Astrocyte (in vitro differentiated cells and primary cell): ENCODE measurements at regions not wholly inside any gene's neighbourhood (a gene's known extent, or its start where the extent isn't known, plus 50 kb on each side); places are given as distances from the start of the nearest gene placed in this dataset.

ENCODE experiments used
- DNase-seq: peaks from one replicate; pipeline ENCODE4 v3.0.0-alpha.2; 2010; ENCODE audit warnings: low read depth
- FAIRE-seq: peaks from 2 replicates; lab custom pipeline; 2011; peaks lifted over from hg19 to GRCh38; lab: Jason Lieb, UNC
- H2AFZ ChIP-seq: 2 replicates; pipeline ENCODE4 v1.6.0; 2012; ENCODE audit warnings: low read depth, low read length, inconsistent platforms
- H3K27ac ChIP-seq: 2 replicates; pipeline ENCODE4 v1.5.1; 2011; ENCODE audit warnings: low read depth, low read length, inconsistent platforms
- H3K27me3 ChIP-seq: 2 replicates; pipeline ENCODE4 v1.6.0; 2011; ENCODE audit warnings: low read length, inconsistent platforms; ENCODE audit not compliant: insufficient read depth
- H3K36me3 ChIP-seq: 2 replicates; pipeline ENCODE4 v1.5.1; 2011; ENCODE audit warnings: low read length, inconsistent platforms; ENCODE audit not compliant: insufficient read depth
- H3K4me1 ChIP-seq: 2 replicates; pipeline ENCODE4 v1.5.1; 2011; ENCODE audit warnings: low read length, inconsistent platforms; ENCODE audit not compliant: insufficient read depth
- H3K4me2 ChIP-seq: 2 replicates; pipeline ENCODE4 v1.6.0; 2012; ENCODE audit warnings: low read length, inconsistent platforms
- H3K4me3 ChIP-seq: 2 replicates; pipeline ENCODE4 v1.5.1; 2011; ENCODE audit warnings: low read depth, mild to moderate bottlenecking, low read length, inconsistent platforms; ENCODE audit not compliant: insufficient read depth
- H3K79me2 ChIP-seq: 2 replicates; pipeline ENCODE4 v1.6.0; 2012; ENCODE audit warnings: mild to moderate bottlenecking, low read length, inconsistent platforms; ENCODE audit not compliant: insufficient read depth
- H3K9ac ChIP-seq: 2 replicates; pipeline ENCODE4 v1.6.0; 2012; ENCODE audit warnings: mild to moderate bottlenecking, low read length, inconsistent platforms
- H3K9me3 ChIP-seq: 2 replicates; pipeline ENCODE4 v1.5.1; 2012; ENCODE audit warnings: low read depth, mild to moderate bottlenecking, low read length, inconsistent platforms; ENCODE audit not compliant: insufficient read depth
- H4K20me1 ChIP-seq: 2 replicates; pipeline ENCODE4 v1.6.0; 2012; ENCODE audit warnings: low read length, inconsistent platforms; ENCODE audit not compliant: insufficient read depth
- H3K27ac Mint-ChIP-seq: one replicate; pipeline ENCODE4 v1.8.0; 2021; ENCODE audit warnings: mild to moderate bottlenecking, mixed read lengths; ENCODE audit not compliant: unreplicated experiment
- H3K27me3 Mint-ChIP-seq: one replicate; pipeline ENCODE4 v1.8.0; 2021; ENCODE audit warnings: low read depth, mixed read lengths; ENCODE audit not compliant: unreplicated experiment
- H3K36me3 Mint-ChIP-seq: one replicate; pipeline ENCODE4 v1.8.0; 2021; ENCODE audit warnings: low read depth, mixed read lengths; ENCODE audit not compliant: unreplicated experiment
- H3K4me1 Mint-ChIP-seq: one replicate; pipeline ENCODE4 v1.8.0; 2021; ENCODE audit warnings: low read depth, mixed read lengths; ENCODE audit not compliant: unreplicated experiment
- H3K4me3 Mint-ChIP-seq: one replicate; pipeline ENCODE4 v1.8.0; 2021; ENCODE audit warnings: mild to moderate bottlenecking, moderate library complexity, mixed read lengths; ENCODE audit not compliant: unreplicated experiment
- H3K9me3 Mint-ChIP-seq: one replicate; pipeline ENCODE4 v1.8.0; 2021; ENCODE audit warnings: mild to moderate bottlenecking, mixed read lengths; ENCODE audit not compliant: unreplicated experiment
- CTCF ChIP-seq: IDR thresholded peaks from 2 replicates; pipeline ENCODE4 v1.5.1; 2011; ENCODE audit warnings: low read depth, mild to moderate bottlenecking, inconsistent platforms, low read length, moderate library complexity; ENCODE audit not compliant: insufficient read depth
- EZH2 ChIP-seq: IDR thresholded peaks from 2 replicates; pipeline ENCODE4 v1.6.1; 2012; ENCODE audit warnings: mild to moderate bottlenecking, low read length, inconsistent platforms; ENCODE audit not compliant: insufficient read depth

- no peak for DNase-seq
- peaks cover 5% of the 10 kb centered on the region for H3K9me3 Mint-ChIP-seq
- Histone ChIP-seq H3K4me2 (no peak overlapping the region), H3K9ac (no peak overlapping the region), H3K9me3 (no peaks in the 10 kb centered on the region), H3K4me1 (no peaks in the 10 kb centered on the region), H3K27ac (no peak overlapping the region), H3K79me2 (no peaks in the 10 kb centered on the region), H4K20me1 (no peaks in the 10 kb centered on the region), H3K4me3 (no peak overlapping the region), H2AFZ (no peak overlapping the region), H3K36me3 (no peaks in the 10 kb centered on the region), H3K27me3 (no peaks in the 10 kb centered on the region)
- FAIRE-seq = no peak
- no peaks in the 10 kb centered on the region for H3K36me3 Mint-ChIP-seq
- no peak overlapping the region for H3K4me3 Mint-ChIP-seq
- H3K4me1 Mint-ChIP-seq = peaks cover 28% of the 10 kb centered on the region
- no peak for TF ChIP-seq EZH2
- TF ChIP-seq CTCF = no peak
- H3K27ac Mint-ChIP-seq = peak overlapping the region; percentile 62
- H3K27me3 Mint-ChIP-seq = no peaks in the 10 kb centered on the region
Observed at GRCh38 chr10:111879969-111880368, 303.6 kb downstream of the GPAM start.

GRCh38 chr10:111885046-111885445 is 298.5 kb downstream of the GPAM start:
- H3K27ac Mint-ChIP-seq = no peak overlapping the region

More at GRCh38 chr10:111885046-111885445, 298.5 kb downstream of the GPAM start:
- FAIRE-seq (no peak), DNase-seq (no peak)
- Mint-ChIP-seq H3K4me3 (no peak overlapping the region), H3K9me3 (peaks cover 25% of the 10 kb centered on the region), H3K4me1 (peaks cover 5% of the 10 kb centered on the region), H3K36me3 (no peaks in the 10 kb centered on the region), H3K27me3 (peaks cover 6% of the 10 kb centered on the region)
- H3K27me3 ChIP-seq = no peaks in the 10 kb centered on the region
- H3K4me2 ChIP-seq = no peak overlapping the region
- TF ChIP-seq CTCF (no peak), EZH2 (no peak)
- no peak overlapping the region for H3K4me3 ChIP-seq
- no peaks in the 10 kb centered on the region for H4K20me1 ChIP-seq
- H3K9me3 ChIP-seq = no peaks in the 10 kb centered on the region
- no peak overlapping the region for H2AFZ ChIP-seq
- H3K79me2 ChIP-seq = no peaks in the 10 kb centered on the region
- no peaks in the 10 kb centered on the region for H3K36me3 ChIP-seq
- H3K9ac ChIP-seq = no peak overlapping the region
- no peak overlapping the region for H3K27ac ChIP-seq
- no peaks in the 10 kb centered on the region for H3K4me1 ChIP-seq
